ENCODE measurements at regions not wholly inside any gene's neighbourhood (a gene's known extent, or its start where the extent isn't known, plus 50 kb on each side); places are given as distances from the start of the nearest gene placed in this dataset.

DNA sequence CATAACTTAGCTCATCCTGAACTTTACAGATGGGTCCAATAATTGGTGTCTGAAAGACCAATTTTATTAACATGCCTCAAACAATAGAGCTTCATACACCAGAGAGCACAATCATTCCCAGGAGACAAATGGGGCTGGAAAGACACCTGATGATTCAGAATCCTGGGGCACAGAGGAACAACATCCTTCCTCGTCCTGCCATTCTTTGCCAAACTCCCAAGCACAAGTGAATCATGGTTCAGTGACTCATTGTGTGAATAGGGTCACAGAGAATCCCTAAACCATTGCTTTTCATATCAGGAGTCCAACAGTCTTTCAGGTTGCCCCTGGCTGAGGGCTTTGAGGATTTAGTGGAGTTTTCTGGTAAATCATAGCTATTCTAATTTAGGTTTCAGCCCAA is 266.4 kb upstream of the BMP2 start:
- TF ChIP-seq, protein P1, sequence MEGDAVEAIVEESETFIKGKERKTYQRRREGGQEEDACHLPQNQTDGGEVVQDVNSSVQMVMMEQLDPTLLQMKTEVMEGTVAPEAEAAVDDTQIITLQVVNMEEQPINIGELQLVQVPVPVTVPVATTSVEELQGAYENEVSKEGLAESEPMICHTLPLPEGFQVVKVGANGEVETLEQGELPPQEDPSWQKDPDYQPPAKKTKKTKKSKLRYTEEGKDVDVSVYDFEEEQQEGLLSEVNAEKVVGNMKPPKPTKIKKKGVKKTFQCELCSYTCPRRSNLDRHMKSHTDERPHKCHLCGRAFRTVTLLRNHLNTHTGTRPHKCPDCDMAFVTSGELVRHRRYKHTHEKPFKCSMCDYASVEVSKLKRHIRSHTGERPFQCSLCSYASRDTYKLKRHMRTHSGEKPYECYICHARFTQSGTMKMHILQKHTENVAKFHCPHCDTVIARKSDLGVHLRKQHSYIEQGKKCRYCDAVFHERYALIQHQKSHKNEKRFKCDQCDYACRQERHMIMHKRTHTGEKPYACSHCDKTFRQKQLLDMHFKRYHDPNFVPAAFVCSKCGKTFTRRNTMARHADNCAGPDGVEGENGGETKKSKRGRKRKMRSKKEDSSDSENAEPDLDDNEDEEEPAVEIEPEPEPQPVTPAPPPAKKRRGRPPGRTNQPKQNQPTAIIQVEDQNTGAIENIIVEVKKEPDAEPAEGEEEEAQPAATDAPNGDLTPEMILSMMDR (conservative IDR thresholded peaks at IDR 0.05; ENCODE audit: low read length), result no peak
- peak; percentile 19 for DNase-seq (ENCODE audit: low read depth)
- H3K4me3 ChIP-seq (ENCODE audit: low read length), result no peak overlapping the region

DNA sequence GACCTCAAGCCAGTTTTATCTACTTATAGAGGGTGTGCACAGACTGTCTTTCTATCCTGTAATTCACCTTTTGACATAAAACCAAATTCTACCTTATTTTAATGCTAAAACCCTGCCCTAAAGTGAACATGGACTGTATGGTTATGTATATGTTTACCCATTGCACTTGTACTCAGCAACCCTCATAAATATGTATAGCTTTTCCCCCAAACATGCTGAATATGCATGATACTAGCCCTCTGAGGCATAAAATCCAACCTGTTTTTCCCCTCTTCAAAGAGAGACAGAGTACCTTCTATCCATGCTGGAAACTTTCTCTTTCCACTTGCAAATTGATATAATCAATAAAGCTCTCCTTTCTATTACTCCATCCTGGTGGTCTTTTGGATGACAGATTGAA is 267.9 kb upstream of the BMP2 start:
- TF ChIP-seq, protein P1 (conservative IDR thresholded peaks at IDR 0.05; ENCODE audit: low read length), result no peak
- H3K4me3 ChIP-seq (ENCODE audit: low read length), result no peak overlapping the region
- DNase-seq (ENCODE audit: low read depth), result no peak

DNA sequence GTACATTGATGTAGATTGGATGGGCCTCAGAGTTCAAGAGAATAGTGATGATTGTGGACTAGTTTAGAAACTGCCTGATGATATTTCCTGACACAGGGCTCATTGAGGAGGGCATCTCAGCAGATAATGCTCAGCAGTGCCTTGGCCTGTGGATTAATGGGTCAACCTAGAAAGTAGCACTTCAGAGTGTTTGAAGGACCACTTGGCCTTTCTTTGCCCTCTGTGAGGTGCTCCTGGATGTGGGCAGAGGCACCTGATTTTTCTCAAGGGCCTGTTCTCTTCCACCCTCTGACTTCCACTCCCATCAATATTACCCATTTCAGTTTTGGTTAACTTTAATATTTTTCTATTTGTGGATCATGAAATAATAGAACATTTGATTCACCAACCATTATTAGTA is 270.6 kb upstream of the BMP2 start:
- TF ChIP-seq, protein P1 (conservative IDR thresholded peaks at IDR 0.05; ENCODE audit: low read length), result no peak
- DNase-seq (ENCODE audit: low read depth), result no peak
- no peak overlapping the region for H3K4me3 ChIP-seq (ENCODE audit: low read length)

- TF ChIP-seq, protein P1 (conservative IDR thresholded peaks at IDR 0.05; ENCODE audit: low read length), result no peak
- no peak overlapping the region for H3K4me3 ChIP-seq (ENCODE audit: low read length)
- DNase-seq (ENCODE audit: low read depth), result no peak
Observed at GRCh38 chr20:6495907-6496306, 271.6 kb upstream of the BMP2 start.

GRCh38 chr20:6492271-6493055 is 275.0 kb upstream of the BMP2 start:
- TF ChIP-seq, protein P1 (conservative IDR thresholded peaks at IDR 0.05; ENCODE audit: low read length), result no peak
- DNase-seq (ENCODE audit: low read depth), result no peak

DNA sequence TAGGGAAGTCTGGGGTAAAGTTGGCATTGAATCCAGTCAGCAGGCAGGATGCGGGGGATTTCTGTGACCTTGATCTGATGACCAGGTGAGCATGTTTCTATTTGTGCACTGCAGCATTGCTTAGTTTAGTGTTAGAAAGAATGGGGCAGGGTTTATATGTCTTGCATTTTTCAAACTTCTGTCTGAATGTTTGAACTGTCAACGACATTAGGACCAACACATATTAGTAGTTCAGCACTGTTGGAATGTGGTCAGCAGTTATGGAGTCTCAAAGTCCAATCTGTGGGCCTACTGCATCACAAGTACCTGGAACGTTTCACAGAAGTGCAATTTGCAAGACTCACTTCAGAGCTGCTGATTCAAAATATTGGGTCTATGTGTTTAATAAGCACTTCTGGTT is 276.6 kb upstream of the BMP2 start:
- no peak overlapping the region for H3K4me3 ChIP-seq (ENCODE audit: low read length)
- TF ChIP-seq, protein P1 (conservative IDR thresholded peaks at IDR 0.05; ENCODE audit: low read length), result no peak
- DNase-seq (ENCODE audit: low read depth), result no peak

More at GRCh38 chr20:6492271-6493055, 275.0 kb upstream of the BMP2 start:
- no peak overlapping the region for H3K4me3 ChIP-seq (ENCODE audit: low read length)
